Mucosa of descending colon (tissue), 3 donors: ENCODE measurements at regions not wholly inside any gene's neighbourhood (a gene's known extent, or its start where the extent isn't known, plus 50 kb on each side); places are given as distances from the start of the nearest gene placed in this dataset.
"Not testable (repeated sequence)": the region's sequence is repeated elsewhere in the genome, so short reads cannot be mapped to it uniquely, and the experiment has no call there.

ENCODE experiments used
- ATAC-seq: fragments of 200-7000 bp; cut with Tn5 transposase; one replicate; pipeline ENCODE4 v1.9.1; 2020; ENCODE audit warnings: mild to moderate bottlenecking, moderate library complexity
- DNase-seq, 3 donors: peaks; one replicate each; pipeline ENCODE4 v3.0.0-alpha.2; 2020
- H3K36me3 ChIP-seq: fragments of 200-600 bp; one replicate; pipeline ENCODE4 v1.8.0; 2021; ENCODE audit warnings: low read depth, mild to moderate bottlenecking
- H3K4me1 ChIP-seq: fragments of 200-600 bp; one replicate; pipeline ENCODE4 v1.8.0; 2021; ENCODE audit warnings: low read depth, mild to moderate bottlenecking
- H3K4me3 ChIP-seq: fragments of 200-600 bp; one replicate; pipeline ENCODE4 v1.8.0; 2021; ENCODE audit warnings: mild to moderate bottlenecking
- H3K9me3 ChIP-seq: fragments of 200-600 bp; one replicate; pipeline ENCODE4 v1.8.0; 2021; ENCODE audit warnings: mild to moderate bottlenecking
- intact Hi-C, 2 donors: fragments of 100-400 bp; cut with DNase I in 1 of 2; cut with micrococcal nuclease in 1 of 2; formaldehyde crosslinking; loops; one replicate each; pipeline versions ENCODE4 v1.11.0 to v1.11.1; 2022; cut with DNase I, micrococcal nuclease
- TF ChIP-seq, protein P1 (sequence below): fragments of 200-600 bp; IDR thresholded peaks from one replicate; pipeline ENCODE4 v1.8.0; 2022; ENCODE audit warnings: antibody characterized with exemption, mild to moderate bottlenecking
- donor health status: DM: no; HTN: no; CAD: no; lungs with moderate emphysema.
- donor health status: DM: no; HTN: no; CAD: no.
- donor health status: DM: no; HTN: yes; CAD: no.

DNA sequence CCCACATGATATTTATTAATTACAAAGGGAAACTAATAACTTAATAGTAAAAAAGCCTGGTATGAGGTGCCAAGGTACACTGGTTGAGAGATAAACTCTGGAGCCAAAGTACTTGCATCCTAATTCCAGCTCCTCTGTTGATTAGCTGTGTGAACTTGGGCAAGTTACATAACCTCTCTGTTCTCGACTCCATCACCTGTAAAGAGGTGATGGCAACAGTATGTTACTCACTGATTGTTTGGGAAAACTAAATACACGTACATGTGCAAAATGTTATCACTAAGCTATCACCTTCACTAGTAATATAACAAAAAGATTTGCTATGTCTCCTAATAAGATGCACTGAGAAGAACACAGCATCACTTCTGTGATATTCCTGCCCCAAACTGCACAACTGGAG is 206.4 kb downstream of the MEX3B start:
- ATAC-seq (no peak), DNase-seq (no peak)
- Histone ChIP-seq H3K9me3 (no peaks in the 10 kb centered on the region), H3K4me3 (no peak overlapping the region), H3K4me1 (no peaks in the 10 kb centered on the region), H3K36me3 (no peaks in the 10 kb centered on the region)
- intact Hi-C loops, result no loop called here
- TF ChIP-seq, protein P1, sequence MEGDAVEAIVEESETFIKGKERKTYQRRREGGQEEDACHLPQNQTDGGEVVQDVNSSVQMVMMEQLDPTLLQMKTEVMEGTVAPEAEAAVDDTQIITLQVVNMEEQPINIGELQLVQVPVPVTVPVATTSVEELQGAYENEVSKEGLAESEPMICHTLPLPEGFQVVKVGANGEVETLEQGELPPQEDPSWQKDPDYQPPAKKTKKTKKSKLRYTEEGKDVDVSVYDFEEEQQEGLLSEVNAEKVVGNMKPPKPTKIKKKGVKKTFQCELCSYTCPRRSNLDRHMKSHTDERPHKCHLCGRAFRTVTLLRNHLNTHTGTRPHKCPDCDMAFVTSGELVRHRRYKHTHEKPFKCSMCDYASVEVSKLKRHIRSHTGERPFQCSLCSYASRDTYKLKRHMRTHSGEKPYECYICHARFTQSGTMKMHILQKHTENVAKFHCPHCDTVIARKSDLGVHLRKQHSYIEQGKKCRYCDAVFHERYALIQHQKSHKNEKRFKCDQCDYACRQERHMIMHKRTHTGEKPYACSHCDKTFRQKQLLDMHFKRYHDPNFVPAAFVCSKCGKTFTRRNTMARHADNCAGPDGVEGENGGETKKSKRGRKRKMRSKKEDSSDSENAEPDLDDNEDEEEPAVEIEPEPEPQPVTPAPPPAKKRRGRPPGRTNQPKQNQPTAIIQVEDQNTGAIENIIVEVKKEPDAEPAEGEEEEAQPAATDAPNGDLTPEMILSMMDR, result no peak

DNA sequence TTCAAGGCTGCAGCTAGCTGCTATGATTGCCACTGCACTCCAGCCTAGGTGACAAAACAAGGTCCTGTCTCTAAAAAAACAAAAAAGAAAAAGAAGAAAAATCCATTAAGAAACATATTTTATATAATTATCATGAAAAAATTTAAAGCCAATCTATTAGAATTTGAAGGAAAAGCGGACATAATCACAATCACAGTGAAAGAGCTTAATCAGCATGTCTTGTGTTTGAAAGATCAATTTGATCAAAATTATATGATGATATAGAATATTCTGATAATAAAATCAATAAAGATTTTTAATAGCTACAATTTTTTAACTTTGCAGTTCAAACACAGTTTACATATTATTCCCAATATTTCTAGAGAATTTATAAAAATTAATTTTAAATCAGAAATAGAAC is 210.1 kb downstream of the MEX3B start:
- no peak for DNase-seq
- H3K4me3 ChIP-seq, result no peak overlapping the region
- no peaks in the 10 kb centered on the region for H3K4me1 ChIP-seq
- H3K36me3 ChIP-seq, result no peaks in the 10 kb centered on the region
- ATAC-seq, result no peak
- TF ChIP-seq, protein P1, result no peak
- H3K9me3 ChIP-seq, result no peaks in the 10 kb centered on the region
- intact Hi-C loops, result no loop called here

DNA sequence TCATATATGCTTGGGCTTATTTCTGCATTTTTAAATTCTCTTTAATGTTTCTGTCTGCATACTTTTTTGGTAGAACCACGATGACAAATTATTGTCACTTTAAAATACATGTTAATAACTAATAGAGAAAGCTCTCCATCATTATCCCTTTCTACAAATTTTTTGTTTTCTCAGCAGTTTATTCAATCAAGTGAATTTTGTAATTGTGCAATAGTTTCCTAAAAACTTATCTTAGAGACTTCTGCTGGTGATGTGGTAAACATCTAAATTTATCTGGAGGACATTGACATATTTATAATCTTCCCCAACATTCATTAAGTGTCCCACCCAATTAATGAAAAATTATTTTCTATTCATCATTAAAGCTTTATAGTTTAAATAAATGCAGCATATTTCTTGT is 215.3 kb downstream of the MEX3B start:
- DNase-seq (no peak), ATAC-seq (no peak)
- TF ChIP-seq, protein P1, result no peak
- Histone ChIP-seq H3K4me3 (no peak overlapping the region), H3K36me3 (no peaks in the 10 kb centered on the region), H3K4me1 (no peaks in the 10 kb centered on the region), H3K9me3 (no peaks in the 10 kb centered on the region)
- intact Hi-C loops, result no loop called here

DNA sequence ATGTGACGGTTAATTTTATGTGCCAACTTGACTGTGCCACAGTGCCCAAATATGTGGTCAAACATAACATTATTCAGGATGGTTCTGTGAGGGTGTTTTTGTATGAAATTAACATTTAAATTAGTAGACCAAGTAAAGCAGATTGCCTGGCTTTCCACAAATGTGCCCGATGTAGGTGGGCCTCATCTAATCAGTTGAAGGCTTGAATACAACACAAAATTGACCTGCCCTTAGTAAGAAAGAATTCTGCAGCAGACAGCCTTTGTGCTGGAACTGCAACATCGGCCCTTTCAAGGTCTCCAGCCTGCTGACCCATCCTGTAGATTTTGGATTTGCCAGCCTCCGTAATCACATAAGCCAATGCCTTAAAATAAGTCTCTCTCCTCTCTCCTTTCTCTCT is 215.9 kb downstream of the MEX3B start:
- no peaks in the 10 kb centered on the region for H3K9me3 ChIP-seq
- H3K4me1 ChIP-seq, result no peaks in the 10 kb centered on the region
- intact Hi-C loops, result no loop called here
- H3K4me3 ChIP-seq, result no peak overlapping the region
- H3K36me3 ChIP-seq, result no peaks in the 10 kb centered on the region
- ATAC-seq (no peak), DNase-seq (no peak)
- TF ChIP-seq, protein P1, result no peak

DNA sequence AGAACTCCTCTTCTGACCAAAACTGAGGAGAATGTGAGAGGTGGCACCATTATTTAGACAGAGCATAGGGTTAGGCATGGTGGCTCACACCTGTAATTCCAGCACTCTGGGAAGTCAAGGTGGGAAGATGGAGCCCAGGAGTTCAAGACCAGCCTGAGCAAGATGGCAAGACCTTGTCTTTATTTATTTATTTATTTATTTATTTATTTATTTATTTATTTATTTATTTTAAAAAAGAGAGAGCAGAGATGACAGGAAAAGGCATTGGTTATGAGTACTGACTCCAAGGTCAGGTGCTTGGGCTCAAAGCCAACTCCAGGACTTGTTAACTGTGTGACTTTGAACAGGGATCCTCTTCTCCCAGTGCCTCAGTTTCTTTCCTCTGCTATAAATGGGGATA is 217.7 kb downstream of the MEX3B start:
- Histone ChIP-seq H3K9me3 (no peaks in the 10 kb centered on the region), H3K36me3 (no peaks in the 10 kb centered on the region), H3K4me1 (no peaks in the 10 kb centered on the region), H3K4me3 (no peak overlapping the region)
- no peak for ATAC-seq
- TF ChIP-seq, protein P1, result no peak
- no peak for DNase-seq
- intact Hi-C loops, result no loop called here

DNA sequence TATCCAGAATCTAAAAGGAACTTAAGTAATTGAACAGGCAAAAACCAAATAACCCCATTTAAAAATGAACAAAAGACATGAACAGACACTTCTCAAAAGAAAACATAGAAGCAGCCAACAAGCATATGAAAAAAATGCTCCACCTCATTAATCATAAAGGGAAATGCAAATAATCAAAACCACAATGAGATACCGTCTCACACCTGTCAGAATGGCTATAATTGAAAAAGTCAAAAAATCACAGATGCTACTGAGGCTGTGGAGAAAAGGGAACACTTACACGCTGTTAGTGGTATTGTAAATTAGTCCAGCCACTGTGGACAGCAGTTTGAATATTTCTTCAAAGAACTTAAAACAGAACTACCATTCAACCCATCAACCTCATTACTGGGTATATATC is 220.7 kb downstream of the MEX3B start:
- ATAC-seq, result no peak
- DNase-seq, result no peak
- TF ChIP-seq, protein P1, result no peak
- intact Hi-C loops, result no loop called here
- Histone ChIP-seq H3K36me3 (no peaks in the 10 kb centered on the region), H3K4me3 (no peak overlapping the region), H3K9me3 (no peaks in the 10 kb centered on the region), H3K4me1 (no peaks in the 10 kb centered on the region)

DNA sequence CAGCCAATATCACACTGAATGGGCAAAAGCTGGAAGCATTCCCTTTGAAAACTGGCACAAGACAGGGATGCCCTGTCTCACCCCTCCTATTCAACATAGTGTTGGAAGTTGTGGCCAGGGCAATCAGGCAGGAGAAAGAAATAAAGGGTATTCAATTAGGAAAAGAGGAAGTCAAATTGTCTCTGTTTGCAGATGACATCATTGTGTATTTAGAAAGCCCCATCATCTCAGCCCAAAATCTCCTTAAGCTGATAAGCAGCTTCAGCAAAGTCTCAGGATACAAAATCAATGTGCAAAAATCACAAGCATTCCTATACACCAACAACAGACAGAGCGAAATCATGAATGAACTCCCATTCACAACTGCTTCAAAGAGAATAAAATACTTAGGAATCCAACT is 223.2 kb downstream of the MEX3B start:
- H3K9me3 ChIP-seq, H3K4me1 ChIP-seq, ATAC-seq, H3K36me3 ChIP-seq, intact Hi-C loops, H3K4me3 ChIP-seq, DNase-seq: not testable (repeated sequence)
